ENCODE measurements at regions not wholly inside any gene's neighbourhood (a gene's known extent, or its start where the extent isn't known, plus 50 kb on each side); places are given as distances from the start of the nearest gene placed in this dataset.

- no peak overlapping the region for H3K27ac ChIP-seq (ENCODE audit: low read depth, low read length, poor library complexity, severe bottlenecking)
- H3K9me3 ChIP-seq (ENCODE audit: low read depth, low read length, poor library complexity, severe bottlenecking) = peaks cover 13% of the 10 kb centered on the region
- H3K36me3 ChIP-seq (ENCODE audit: insufficient read depth, low read length, poor library complexity, severe bottlenecking) = no peaks in the 10 kb centered on the region
- no peak overlapping the region for H3K4me3 ChIP-seq (ENCODE audit: low read depth, low read length, poor library complexity, severe bottlenecking)
- DNase-seq (ENCODE audit: low spot score) = no peak
- no peaks in the 10 kb centered on the region for H3K27me3 ChIP-seq (replicated peaks; ENCODE audit: insufficient read depth, low read depth, low read length, poor library complexity)
- H3K4me1 ChIP-seq (ENCODE audit: insufficient read depth, low read length, poor library complexity, severe bottlenecking) = no peaks in the 10 kb centered on the region
- ChIA-PET CTCF (no interaction called here), POLR2A (ENCODE audit: low non-redundant PET) (no interaction called here)
- intact Hi-C loops (cut with micrococcal nuclease; ENCODE audit: unreplicated experiment) = no loop called here
- TF ChIP-seq EZH2 (IDR thresholded peaks at IDR 0.05; ENCODE audit: borderline replicate concordance, low read depth, low read length, poor library complexity, severe bottlenecking) (no peak), CTCF (conservative IDR thresholded peaks at IDR 0.05; ENCODE audit: low read depth, low read length) (no peak)
- BruUV-seq (replicated peaks) = no TSS peak
Observed at GRCh38 chr6:140385679-140386078, 1011.2 kb upstream of the CITED2 start.

GRCh38 chr6:140382355-140382754 lies 1007.9 kb upstream of the CITED2 start:
- no peaks in the 10 kb centered on the region for H3K4me1 ChIP-seq (ENCODE audit: insufficient read depth, low read length, poor library complexity, severe bottlenecking)
- H3K36me3 ChIP-seq (ENCODE audit: insufficient read depth, low read length, poor library complexity, severe bottlenecking) = no peaks in the 10 kb centered on the region
- H3K9me3 ChIP-seq (ENCODE audit: low read depth, low read length, poor library complexity, severe bottlenecking) = peaks cover 13% of the 10 kb centered on the region
- intact Hi-C loops (cut with micrococcal nuclease; ENCODE audit: unreplicated experiment) = no loop called here
- TF ChIP-seq CTCF (conservative IDR thresholded peaks at IDR 0.05; ENCODE audit: low read depth, low read length) (no peak), EZH2 (IDR thresholded peaks at IDR 0.05; ENCODE audit: borderline replicate concordance, low read depth, low read length, poor library complexity, severe bottlenecking) (no peak)
- no peak overlapping the region for H3K27ac ChIP-seq (ENCODE audit: low read depth, low read length, poor library complexity, severe bottlenecking)
- no peak for DNase-seq (ENCODE audit: low spot score)
- no TSS peak for BruUV-seq (replicated peaks)
- H3K27me3 ChIP-seq (replicated peaks; ENCODE audit: insufficient read depth, low read depth, low read length, poor library complexity) = no peaks in the 10 kb centered on the region
- POLR2A ChIA-PET (ENCODE audit: low non-redundant PET) = no interaction called here
- no peak overlapping the region for H3K4me3 ChIP-seq (ENCODE audit: low read depth, low read length, poor library complexity, severe bottlenecking)
- CTCF ChIA-PET = no interaction called here

GRCh38 chr6:140380427-140381218 lies 1006.2 kb upstream of the CITED2 start:
- H3K9me3 ChIP-seq (ENCODE audit: low read depth, low read length, poor library complexity, severe bottlenecking) = peaks cover 12% of the 10 kb centered on the region
- no peak overlapping the region for H3K27ac ChIP-seq (ENCODE audit: low read depth, low read length, poor library complexity, severe bottlenecking)
- no peak for TF ChIP-seq EZH2 (IDR thresholded peaks at IDR 0.05; ENCODE audit: borderline replicate concordance, low read depth, low read length, poor library complexity, severe bottlenecking)
- no peak for TF ChIP-seq CTCF (conservative IDR thresholded peaks at IDR 0.05; ENCODE audit: low read depth, low read length)
- ChIA-PET CTCF (no interaction called here), POLR2A (ENCODE audit: low non-redundant PET) (no interaction called here)
- H3K27me3 ChIP-seq (replicated peaks; ENCODE audit: insufficient read depth, low read depth, low read length, poor library complexity) = no peaks in the 10 kb centered on the region
- no peak overlapping the region for H3K4me3 ChIP-seq (ENCODE audit: low read depth, low read length, poor library complexity, severe bottlenecking)
- no peaks in the 10 kb centered on the region for H3K4me1 ChIP-seq (ENCODE audit: insufficient read depth, low read length, poor library complexity, severe bottlenecking)
- H3K36me3 ChIP-seq (ENCODE audit: insufficient read depth, low read length, poor library complexity, severe bottlenecking) = no peaks in the 10 kb centered on the region
- intact Hi-C loops (cut with micrococcal nuclease; ENCODE audit: unreplicated experiment) = no loop called here
- no peak for DNase-seq (ENCODE audit: low spot score)
- BruUV-seq (replicated peaks) = no TSS peak

Measured in A673 (cell line).